ENCODE measurements at regions not wholly inside any gene's neighbourhood (a gene's known extent, or its start where the extent isn't known, plus 50 kb on each side); places are given as distances from the start of the nearest gene placed in this dataset.

- DNase-seq (ENCODE audit: low read depth in 2 of 2): no peak
Observed at GRCh38 chr2:120953066-120953756, 217.5 kb downstream of the GLI2 start.

GRCh38 chr2:120953843-120954584 is 218.3 kb downstream of the GLI2 start:
- DNase-seq (ENCODE audit: low read depth in 2 of 2): no peak

GRCh38 chr2:120954939-120955338 is 219.3 kb downstream of the GLI2 start:
- DNase-seq (ENCODE audit: low read depth in 2 of 2): no peak

- no peak for DNase-seq (ENCODE audit: low read depth in 2 of 2)
Observed at GRCh38 chr2:120955427-120955826, 219.8 kb downstream of the GLI2 start.

GRCh38 chr2:120956486-120957156 is 221.0 kb downstream of the GLI2 start:
- no peak for DNase-seq (ENCODE audit: low read depth in 2 of 2)

- DNase-seq (ENCODE audit: low read depth in 2 of 2): no peak
Observed at GRCh38 chr2:120957905-120958304, 222.2 kb downstream of the GLI2 start.

GRCh38 chr2:120958623-120959366 is 223.1 kb downstream of the GLI2 start:
- no peak for DNase-seq (ENCODE audit: low read depth in 2 of 2)

GRCh38 chr2:120959426-120959825 is 223.8 kb downstream of the GLI2 start:
- DNase-seq (ENCODE audit: low read depth in 2 of 2): no peak

GRCh38 chr2:120960770-120961366 is 225.2 kb downstream of the GLI2 start:
- DNase-seq (ENCODE audit: low read depth in 2 of 2): no peak

GRCh38 chr2:120961396-120961795 is 225.7 kb downstream of the GLI2 start:
- no peak for DNase-seq (ENCODE audit: low read depth in 2 of 2)

GRCh38 chr2:120963997-120964705 is 228.5 kb downstream of the GLI2 start:
- no peak for DNase-seq (ENCODE audit: low read depth in 2 of 2)

GRCh38 chr2:120964819-120965218 is 229.2 kb downstream of the GLI2 start:
- DNase-seq (ENCODE audit: low read depth in 2 of 2): no peak

GRCh38 chr2:120966510-120967254 is 231.0 kb downstream of the GLI2 start:
- no peak for DNase-seq (ENCODE audit: low read depth in 2 of 2)

GRCh38 chr2:120968307-120969015 is 232.8 kb downstream of the GLI2 start:
- no peak for DNase-seq (ENCODE audit: low read depth in 2 of 2)

- DNase-seq (ENCODE audit: low read depth in 2 of 2): no peak
Observed at GRCh38 chr2:120969613-120970355, 234.1 kb downstream of the GLI2 start.

- no peak for DNase-seq (ENCODE audit: low read depth in 2 of 2)
Observed at GRCh38 chr2:120971866-120972265, 236.2 kb downstream of the GLI2 start.

- DNase-seq (ENCODE audit: low read depth in 2 of 2): no peak
Observed at GRCh38 chr2:120972286-120972685, 236.6 kb downstream of the GLI2 start.

GRCh38 chr2:120973196-120973595 is 237.5 kb downstream of the GLI2 start:
- no peak for DNase-seq (ENCODE audit: low read depth in 2 of 2)

- no peak for DNase-seq (ENCODE audit: low read depth in 2 of 2)
Observed at GRCh38 chr2:120974950-120975349, 239.3 kb downstream of the GLI2 start.
